SK-N-SH treated with all-trans-retinoic acid at 6 μM for 48 hours (cell line): ENCODE measurements at regions not wholly inside any gene's neighbourhood (a gene's known extent, or its start where the extent isn't known, plus 50 kb on each side); places are given as distances from the start of the nearest gene placed in this dataset.

Experiments used
- ARNTL ChIP-seq: fragments of 450-650 bp; formaldehyde crosslinking; IDR thresholded peaks from 2 replicates; pipeline ENCODE4 v1.5.0; 2020; ENCODE audit warnings: low read depth, mild to moderate bottlenecking, moderate library complexity, borderline replicate concordance
- BACH2 ChIP-seq: fragments of 250-450 bp; sonication (Bioruptor Pico); IDR thresholded peaks from 2 replicates; pipeline ENCODE4 v1.9.0; 2021; ENCODE audit warnings: mild to moderate bottlenecking, borderline replicate concordance
- CSRNP3 ChIP-seq: fragments of 250-450 bp; sonication (Bioruptor Pico); IDR thresholded peaks from 2 replicates; pipeline ENCODE4 v1.5.1; 2021; ENCODE audit warnings: mild to moderate bottlenecking, moderate library complexity
- GLIS3 ChIP-seq: fragments of 250-450 bp; sonication (Bioruptor Pico); IDR thresholded peaks from 2 replicates; pipeline ENCODE4 v1.5.0; 2020; ENCODE audit warnings: mild to moderate bottlenecking, moderate library complexity
- ISL1 ChIP-seq: fragments of 250-450 bp; sonication (Bioruptor Pico); IDR thresholded peaks from 2 replicates; pipeline ENCODE4 v2.1.2; 2022; ENCODE audit warnings: mild to moderate bottlenecking, moderate library complexity
- PATZ1 ChIP-seq: fragments of 250-450 bp; sonication (Bioruptor Pico); IDR thresholded peaks from 2 replicates; pipeline ENCODE4 v1.8.0; 2020; ENCODE audit warnings: mild to moderate bottlenecking, moderate library complexity, borderline replicate concordance
- PPARA ChIP-seq: fragments of 250-450 bp; sonication (Bioruptor Pico); IDR thresholded peaks from 2 replicates; pipeline ENCODE4 v1.5.0; 2020; ENCODE audit warnings: mild to moderate bottlenecking, borderline replicate concordance
- TOX ChIP-seq: fragments of 250-450 bp; sonication (Bioruptor Pico); IDR thresholded peaks from 2 replicates; pipeline ENCODE4 v1.8.0; 2021; ENCODE audit warnings: mild to moderate bottlenecking, moderate library complexity, borderline replicate concordance
- TSHZ2 ChIP-seq: fragments of 250-450 bp; sonication (Bioruptor Pico); IDR thresholded peaks from 2 replicates; pipeline ENCODE4 v1.5.0; 2020; ENCODE audit warnings: mild to moderate bottlenecking, moderate library complexity
- ZFP3 ChIP-seq: fragments of 250-450 bp; sonication (Bioruptor Pico); IDR thresholded peaks from 2 replicates; pipeline ENCODE4 v1.5.0; 2020; ENCODE audit warnings: mild to moderate bottlenecking, moderate library complexity
- ZFP30 ChIP-seq: fragments of 450-650 bp; formaldehyde crosslinking; IDR thresholded peaks from 2 replicates; pipeline ENCODE4 v1.5.0; 2022; ENCODE audit warnings: mild to moderate bottlenecking, moderate library complexity
- ZNF565 ChIP-seq: fragments of 450-650 bp; formaldehyde crosslinking; conservative IDR thresholded peaks from 2 replicates; pipeline ENCODE4 v1.5.0; 2020; ENCODE audit warnings: low read depth, mild to moderate bottlenecking, moderate library complexity
- TF ChIP-seq, protein P1 (sequence below): fragments of 250-450 bp; sonication (Bioruptor Pico); IDR thresholded peaks from 2 replicates; pipeline ENCODE4 v1.5.1; 2020; ENCODE audit warnings: low read depth, mild to moderate bottlenecking, moderate library complexity
- TF ChIP-seq, protein P2 (sequence below): fragments of 250-450 bp; sonication (Bioruptor Pico); IDR thresholded peaks from 2 replicates; pipeline ENCODE4 v1.8.0; 2021; ENCODE audit warnings: low read depth, mild to moderate bottlenecking, moderate library complexity, borderline replicate concordance

DNA sequence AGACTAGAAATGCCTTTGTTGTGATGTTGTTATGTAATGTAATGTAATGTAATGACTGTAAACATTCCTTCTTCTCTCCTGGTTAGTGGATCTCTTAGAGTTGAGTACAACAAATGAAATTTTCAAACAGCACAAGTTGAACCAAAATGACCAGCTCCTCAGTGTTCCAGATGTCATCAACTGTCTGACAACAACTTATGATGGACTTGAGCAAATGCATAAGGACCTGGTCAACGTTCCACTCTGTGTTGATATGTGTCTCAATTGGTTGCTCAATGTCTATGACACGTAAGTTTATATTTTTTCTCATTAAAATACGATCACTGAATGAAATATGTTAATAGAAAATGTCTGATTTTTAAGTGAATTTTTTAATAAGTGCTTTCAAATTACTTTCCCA, 496.7 kb downstream of the UTRN start:
- TF ChIP-seq TSHZ2 (CRISPR knock-in tag) = no peak
- no peak for TF ChIP-seq CSRNP3 (CRISPR knock-in tag)
- TF ChIP-seq ZNF565 = no peak
- TF ChIP-seq ARNTL (CRISPR knock-in tag) = no peak
- TF ChIP-seq ZFP30 (CRISPR knock-in tag) = no peak
- TF ChIP-seq PPARA (CRISPR knock-in tag) = no peak
- no peak for TF ChIP-seq ZFP3
- no peak for TF ChIP-seq PATZ1
- no peak for TF ChIP-seq TOX (CRISPR knock-in tag)
- TF ChIP-seq BACH2 = no peak
- TF ChIP-seq, protein P1, sequence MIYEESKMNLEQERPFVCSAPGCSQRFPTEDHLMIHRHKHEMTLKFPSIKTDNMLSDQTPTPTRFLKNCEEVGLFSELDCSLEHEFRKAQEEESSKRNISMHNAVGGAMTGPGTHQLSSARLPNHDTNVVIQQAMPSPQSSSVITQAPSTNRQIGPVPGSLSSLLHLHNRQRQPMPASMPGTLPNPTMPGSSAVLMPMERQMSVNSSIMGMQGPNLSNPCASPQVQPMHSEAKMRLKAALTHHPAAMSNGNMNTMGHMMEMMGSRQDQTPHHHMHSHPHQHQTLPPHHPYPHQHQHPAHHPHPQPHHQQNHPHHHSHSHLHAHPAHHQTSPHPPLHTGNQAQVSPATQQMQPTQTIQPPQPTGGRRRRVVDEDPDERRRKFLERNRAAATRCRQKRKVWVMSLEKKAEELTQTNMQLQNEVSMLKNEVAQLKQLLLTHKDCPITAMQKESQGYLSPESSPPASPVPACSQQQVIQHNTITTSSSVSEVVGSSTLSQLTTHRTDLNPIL (CRISPR knock-in tag) = no peak
- TF ChIP-seq, protein P2, sequence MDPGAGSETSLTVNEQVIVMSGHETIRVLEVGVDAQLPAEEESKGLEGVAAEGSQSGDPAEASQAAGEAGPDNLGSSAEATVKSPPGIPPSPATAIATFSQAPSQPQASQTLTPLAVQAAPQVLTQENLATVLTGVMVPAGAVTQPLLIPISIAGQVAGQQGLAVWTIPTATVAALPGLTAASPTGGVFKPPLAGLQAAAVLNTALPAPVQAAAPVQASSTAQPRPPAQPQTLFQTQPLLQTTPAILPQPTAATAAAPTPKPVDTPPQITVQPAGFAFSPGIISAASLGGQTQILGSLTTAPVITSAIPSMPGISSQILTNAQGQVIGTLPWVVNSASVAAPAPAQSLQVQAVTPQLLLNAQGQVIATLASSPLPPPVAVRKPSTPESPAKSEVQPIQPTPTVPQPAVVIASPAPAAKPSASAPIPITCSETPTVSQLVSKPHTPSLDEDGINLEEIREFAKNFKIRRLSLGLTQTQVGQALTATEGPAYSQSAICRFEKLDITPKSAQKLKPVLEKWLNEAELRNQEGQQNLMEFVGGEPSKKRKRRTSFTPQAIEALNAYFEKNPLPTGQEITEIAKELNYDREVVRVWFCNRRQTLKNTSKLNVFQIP (CRISPR knock-in tag) = no peak
- TF ChIP-seq ISL1 (CRISPR knock-in tag) = no peak
- TF ChIP-seq GLIS3 (CRISPR knock-in tag) = no peak
